B cell (primary cell): ENCODE measurements at regions not wholly inside any gene's neighbourhood (a gene's known extent, or its start where the extent isn't known, plus 50 kb on each side); places are given as distances from the start of the nearest gene placed in this dataset.

Experiments
- CTCF ChIP-seq: fragments of 200-600 bp; IDR thresholded peaks from one replicate; pipeline ENCODE4 v1.8.0; 2022; ENCODE audit warnings: antibody characterized with exemption, mild to moderate bottlenecking
- EZH2 ChIP-seq: IDR thresholded peaks from 2 replicates; pipeline ENCODE4 v1.6.1; 2012; ENCODE audit warnings: borderline replicate concordance, low read depth, mild to moderate bottlenecking, moderate library complexity, low read length; ENCODE audit not compliant: insufficient read depth, poor library complexity, severe bottlenecking

GRCh38 chrX:20412871-20413486 is 146.3 kb upstream of the RPS6KA3 start:
- TF ChIP-seq CTCF (no peak), EZH2 (no peak)
